ENCODE measurements at regions not wholly inside any gene's neighbourhood (a gene's known extent, or its start where the extent isn't known, plus 50 kb on each side); places are given as distances from the start of the nearest gene placed in this dataset.

GRCh38 chr20:4095639-4096038 is 53.0 kb upstream of the SMOX start:
- TF ChIP-seq CTCF (IDR thresholded peaks at IDR 0.05; ENCODE audit: low read depth, low read length), result no peak
- no peak overlapping the region for H3K4me3 ChIP-seq (replicated peaks in 1 of 2; ENCODE audit: low read depth in 2 of 2, low read length in 2 of 2)
- no peak for DNase-seq (ENCODE audit: low read depth in 2 of 2)

- peak; percentile 89 for TF ChIP-seq CTCF (IDR thresholded peaks at IDR 0.05; ENCODE audit: low read depth, low read length)
- H3K4me3 ChIP-seq (replicated peaks in 1 of 2; ENCODE audit: low read depth in 2 of 2, low read length in 2 of 2), result no peak overlapping the region
- peak; percentile 68 to 72 for DNase-seq (ENCODE audit: low read depth in 2 of 2)
Measured at GRCh38 chr20:4091490-4092479, 56.8 kb upstream of the SMOX start.

GRCh38 chr20:4090756-4091489 is 57.7 kb upstream of the SMOX start:
- no peak overlapping the region for H3K4me3 ChIP-seq (replicated peaks in 1 of 2; ENCODE audit: low read depth in 2 of 2, low read length in 2 of 2)
- DNase-seq (ENCODE audit: low read depth in 2 of 2), result peak; percentile 81 to 93
- peak; percentile 7 for TF ChIP-seq CTCF (IDR thresholded peaks at IDR 0.05; ENCODE audit: low read depth, low read length)

- peak; percentile 67 to 78 for DNase-seq (ENCODE audit: low read depth in 2 of 2)
- H3K4me3 ChIP-seq (replicated peaks in 1 of 2; ENCODE audit: low read depth in 2 of 2, low read length in 2 of 2), result no peak overlapping the region
- no peak for TF ChIP-seq CTCF (IDR thresholded peaks at IDR 0.05; ENCODE audit: low read depth, low read length)
Measured at GRCh38 chr20:4089756-4090487, 58.7 kb upstream of the SMOX start.

- no peak for DNase-seq (ENCODE audit: low read depth in 2 of 2)
- no peak overlapping the region for H3K4me3 ChIP-seq (replicated peaks in 1 of 2; ENCODE audit: low read depth in 2 of 2, low read length in 2 of 2)
- no peak for TF ChIP-seq CTCF (IDR thresholded peaks at IDR 0.05; ENCODE audit: low read depth, low read length)
Measured at GRCh38 chr20:4088766-4089165, 59.9 kb upstream of the SMOX start.

GRCh38 chr20:4087923-4088322 is 60.7 kb upstream of the SMOX start:
- no peak overlapping the region for H3K4me3 ChIP-seq (replicated peaks in 1 of 2; ENCODE audit: low read depth in 2 of 2, low read length in 2 of 2)
- no peak for TF ChIP-seq CTCF (IDR thresholded peaks at IDR 0.05; ENCODE audit: low read depth, low read length)
- peak in 1 of 2 donors; percentile 69 for DNase-seq (ENCODE audit: low read depth in 2 of 2)
